ENCODE measurements at regions not wholly inside any gene's neighbourhood (a gene's known extent, or its start where the extent isn't known, plus 50 kb on each side); places are given as distances from the start of the nearest gene placed in this dataset.

DNA sequence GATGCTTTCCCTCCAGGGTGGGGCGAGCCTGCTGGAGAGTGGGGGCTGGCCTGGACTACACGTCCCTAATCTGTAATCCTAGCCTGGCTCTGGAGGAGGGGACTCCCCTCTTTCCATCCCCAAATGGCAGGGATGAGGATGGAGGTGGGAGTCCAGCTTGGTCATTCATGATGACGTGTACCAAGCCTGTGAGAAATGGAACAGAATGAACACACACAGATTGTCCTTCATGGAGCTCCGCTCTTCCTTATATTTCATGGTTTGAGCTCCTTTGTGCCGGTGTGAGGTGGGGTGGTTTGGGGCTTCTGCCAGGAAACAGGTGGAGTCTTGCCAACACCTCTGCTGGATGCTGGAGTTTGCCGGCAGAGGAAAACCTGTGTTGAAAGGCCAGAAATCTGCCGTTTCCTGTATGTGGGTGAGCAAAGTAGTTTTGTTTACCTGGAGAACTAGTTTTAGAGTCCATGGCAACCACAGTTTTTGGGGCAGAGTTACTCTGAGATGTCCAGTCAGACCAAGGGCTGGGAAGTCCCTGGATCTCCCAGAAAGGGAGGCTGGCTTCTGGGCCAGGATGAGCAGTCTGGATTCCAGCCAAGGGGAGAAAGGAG, 417.6 kb upstream of the MEX3C start:
- no peaks in the 10 kb centered on the region for H3K4me1 ChIP-seq (replicated peaks in 1 of 4; ENCODE audit: control insufficient read depth in 3 of 4, insufficient read depth in 4 of 4, low read length in 3 of 4)
- no peak overlapping the region for H4K5ac ChIP-seq (ENCODE audit: insufficient read length, low read depth, low read length)
- no peak overlapping the region for H2AFZ ChIP-seq (ENCODE audit: low read length)
- CTCF ChIA-PET (ENCODE audit: partially characterized antibody) = interaction anchor here (0.9 kb wide), 1 partner anchor 505 kb away, joined by 3 read pairs; no protein-coding TSS in a partner anchor
- no peak overlapping the region for H3K9ac ChIP-seq (replicated peaks in 1 of 4; ENCODE audit: extremely low read depth in 1 of 4, low read depth in 3 of 4, low read length in 3 of 4)
- H4K91ac ChIP-seq (replicated peaks; ENCODE audit: insufficient read length, low read length) = no peak overlapping the region
- 91% methylated on average over 7 of the region's 7 CpGs; no CpG with 5 or more reads in 1 of the 2 experiments for WGBS, 2 experiments (ENCODE audit: extremely low coverage in 1 of 2, insufficient coverage in 1 of 2, insufficient read length in 1 of 2, insufficient replicate concordance in 2 of 2, low coverage in 1 of 2, low lambda C conversion rate in 2 of 2, missing lambda C conversion rate in 1 of 2)
- no peak overlapping the region for H3K27ac ChIP-seq (ENCODE audit: low read depth, low read length)
- H3K4ac ChIP-seq (replicated peaks; ENCODE audit: insufficient read length, low read depth, low read length) = no peak overlapping the region
- no peaks in the 10 kb centered on the region; a peak in 1 of 4 replicates for H3K9me3 ChIP-seq (ENCODE audit: insufficient read depth in 2 of 2, low read depth in 1 of 2, low read length in 1 of 2)
- H2BK12ac ChIP-seq (ENCODE audit: low read depth, low read length) = no peak overlapping the region
- H3K23ac ChIP-seq (ENCODE audit: insufficient read length) = no peak overlapping the region
- no peak for FAIRE-seq
- H3K4me2 ChIP-seq (ENCODE audit: insufficient read depth in 1 of 2, low read depth in 2 of 2, low read length in 2 of 2) = no peak overlapping the region
- DNase-seq (ENCODE audit: low read depth in 1 of 2, low spot score in 2 of 2) = no peak
- H3K79me2 ChIP-seq (ENCODE audit: control insufficient read depth in 1 of 2, insufficient read depth in 2 of 2, low read length in 2 of 2) = no peaks in the 10 kb centered on the region
- H3K4me3 ChIP-seq (ENCODE audit: extremely low read depth in 1 of 4, insufficient read depth in 2 of 4, low read depth in 3 of 4, low read length in 4 of 4) = no peak overlapping the region
- no peak overlapping the region for H2BK5ac ChIP-seq (ENCODE audit: low read depth, low read length)
- no peak overlapping the region for H2BK15ac ChIP-seq (ENCODE audit: low read length)
- H2AK5ac ChIP-seq (ENCODE audit: low read depth, low read length) = no peak overlapping the region
- TF ChIP-seq HDAC6 (IDR thresholded peaks at IDR 0.05; ENCODE audit: low read depth, low read length) (no peak), POU5F1 (IDR thresholded peaks at IDR 0.05; ENCODE audit: low read depth, low read length) (no peak), KDM5A (IDR thresholded peaks at IDR 0.05; ENCODE audit: low read length) (no peak), RXRA (IDR thresholded peaks at IDR 0.05; ENCODE audit: insufficient read depth, low read depth, low read length) (no peak), SUZ12 (IDR thresholded peaks at IDR 0.05; ENCODE audit: low read length) (no peak), POLR2AphosphoS5 (IDR thresholded peaks at IDR 0.05; ENCODE audit: low read depth, low read length) (no peak), GABPA (IDR thresholded peaks at IDR 0.05; ENCODE audit: borderline replicate concordance, insufficient read depth, low read length) (no peak), TCF12 (IDR thresholded peaks at IDR 0.05; ENCODE audit: low read depth, low read length) (no peak), NRF1 (IDR thresholded peaks at IDR 0.05; ENCODE audit: low read depth, low read length) (no peak), YY1 (IDR thresholded peaks at IDR 0.05; ENCODE audit: low read depth, low read length) (no peak)
- POLR2A ChIA-PET (ENCODE audit: partially characterized antibody) = no interaction called here
- no peak overlapping the region for H4K8ac ChIP-seq (ENCODE audit: extremely low read depth, insufficient read depth, low read length)
- H3K14ac ChIP-seq (ENCODE audit: insufficient read length) = no peak overlapping the region
- no peak overlapping the region for H3K18ac ChIP-seq (ENCODE audit: extremely low read depth, low read length)
- H2BK20ac ChIP-seq (ENCODE audit: low read length) = no peak overlapping the region
- H2BK120ac ChIP-seq (replicated peaks; ENCODE audit: low read depth, low read length) = no peak overlapping the region
- H3K79me1 ChIP-seq (ENCODE audit: low read depth, low read length) = no peaks in the 10 kb centered on the region
- no peak overlapping the region for H3K56ac ChIP-seq (replicated peaks; ENCODE audit: insufficient read length, low read depth, low read length)
- H3K27me3 ChIP-seq (replicated peaks in 1 of 4; ENCODE audit: control insufficient read depth in 3 of 4, extremely low read depth in 1 of 4, insufficient read depth in 3 of 4, low read length in 3 of 4) = no peaks in the 10 kb centered on the region
- no peaks in the 10 kb centered on the region; a peak in 1 of 8 replicates for H3K36me3 ChIP-seq (ENCODE audit: control insufficient read depth in 2 of 4, insufficient read depth in 4 of 4, low read length in 3 of 4)
- H3K23me2 ChIP-seq (ENCODE audit: low read depth, low read length) = no peaks in the 10 kb centered on the region; the same call in 1 of the 2 replicates
- H4K20me1 ChIP-seq (replicated peaks in 1 of 2; ENCODE audit: control insufficient read depth in 1 of 2, insufficient read depth in 2 of 2, low read length in 2 of 2) = no peaks in the 10 kb centered on the region
